ENCODE measurements at regions not wholly inside any gene's neighbourhood (a gene's known extent, or its start where the extent isn't known, plus 50 kb on each side); places are given as distances from the start of the nearest gene placed in this dataset.

- DNase-seq = no peak
Observed at GRCh38 chr1:90778486-90778885, 61.4 kb upstream of the BARHL2 start.

GRCh38 chr1:90773812-90774211, 56.7 kb upstream of the BARHL2 start:
- no peak for DNase-seq

GRCh38 chr1:90768826-90769225, 51.7 kb upstream of the BARHL2 start:
- DNase-seq = no peak

GRCh38 chr1:90768098-90768497, 51.0 kb upstream of the BARHL2 start:
- DNase-seq = no peak

All from amniotic stem cell (primary cell).